ENCODE measurements at regions not wholly inside any gene's neighbourhood (a gene's known extent, or its start where the extent isn't known, plus 50 kb on each side); places are given as distances from the start of the nearest gene placed in this dataset.

DNA sequence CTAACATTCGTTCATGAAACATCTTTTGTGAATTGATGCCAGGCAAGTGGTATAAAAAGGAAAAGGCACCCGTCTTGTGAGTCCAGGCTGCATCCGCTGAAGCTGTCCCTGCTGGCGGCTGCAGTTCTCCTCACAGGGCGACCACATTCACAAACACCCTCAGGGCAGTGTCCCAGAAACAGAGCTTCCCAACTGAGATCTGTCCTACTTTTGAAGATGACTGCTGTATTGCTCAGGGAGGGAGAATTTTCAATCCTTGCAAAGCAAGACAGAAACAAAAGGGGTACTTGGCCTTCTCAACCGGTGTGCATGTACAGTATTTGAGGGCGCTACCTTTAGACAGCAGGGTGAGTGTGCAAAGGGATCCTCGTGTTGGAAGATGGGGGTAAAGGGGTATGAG, 316.1 kb downstream of the GADD45G start:
- Mint-ChIP-seq H3K4me3 (no peak overlapping the region), H3K36me3 (ENCODE audit: low read depth) (no peaks in the 10 kb centered on the region), H3K27ac (no peak overlapping the region), H3K27me3 (peaks cover 5% of the 10 kb centered on the region), H3K4me1 (peaks cover 9% of the 10 kb centered on the region), H3K9me3 (no peaks in the 10 kb centered on the region)
- POLR2A ChIA-PET = no interaction called here
- CTCF ChIA-PET = interaction anchor here (0.6 to 1.2 kb wide), 2 partner anchors 318 to 323 kb away, joined by 3 to 4 read pairs; no protein-coding TSS in a partner anchor
- DNase-seq (no peak), ATAC-seq (ENCODE audit: low read depth) (no peak)
- TF ChIP-seq, protein P1, sequence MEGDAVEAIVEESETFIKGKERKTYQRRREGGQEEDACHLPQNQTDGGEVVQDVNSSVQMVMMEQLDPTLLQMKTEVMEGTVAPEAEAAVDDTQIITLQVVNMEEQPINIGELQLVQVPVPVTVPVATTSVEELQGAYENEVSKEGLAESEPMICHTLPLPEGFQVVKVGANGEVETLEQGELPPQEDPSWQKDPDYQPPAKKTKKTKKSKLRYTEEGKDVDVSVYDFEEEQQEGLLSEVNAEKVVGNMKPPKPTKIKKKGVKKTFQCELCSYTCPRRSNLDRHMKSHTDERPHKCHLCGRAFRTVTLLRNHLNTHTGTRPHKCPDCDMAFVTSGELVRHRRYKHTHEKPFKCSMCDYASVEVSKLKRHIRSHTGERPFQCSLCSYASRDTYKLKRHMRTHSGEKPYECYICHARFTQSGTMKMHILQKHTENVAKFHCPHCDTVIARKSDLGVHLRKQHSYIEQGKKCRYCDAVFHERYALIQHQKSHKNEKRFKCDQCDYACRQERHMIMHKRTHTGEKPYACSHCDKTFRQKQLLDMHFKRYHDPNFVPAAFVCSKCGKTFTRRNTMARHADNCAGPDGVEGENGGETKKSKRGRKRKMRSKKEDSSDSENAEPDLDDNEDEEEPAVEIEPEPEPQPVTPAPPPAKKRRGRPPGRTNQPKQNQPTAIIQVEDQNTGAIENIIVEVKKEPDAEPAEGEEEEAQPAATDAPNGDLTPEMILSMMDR (IDR thresholded peaks at IDR 0.05) = no peak
- intact Hi-C loops (cut with micrococcal nuclease) = loop anchor here (5.0 kb wide), 1 partner anchor 104 kb away; no protein-coding TSS in a partner anchor

GRCh38 chr9:89922099-89922498, 317.3 kb downstream of the GADD45G start:
- CTCF ChIA-PET = interaction anchor here (1.2 kb wide), 1 partner anchor 319 kb away, joined by 4 read pairs; no protein-coding TSS in a partner anchor
- no peak overlapping the region for H3K27ac Mint-ChIP-seq
- TF ChIP-seq, protein P1 (IDR thresholded peaks at IDR 0.05) = no peak
- no peaks in the 10 kb centered on the region for H3K36me3 Mint-ChIP-seq (ENCODE audit: low read depth)
- H3K9me3 Mint-ChIP-seq = no peaks in the 10 kb centered on the region
- ATAC-seq (ENCODE audit: low read depth) (no peak), DNase-seq (no peak)
- POLR2A ChIA-PET = no interaction called here
- intact Hi-C loops (cut with micrococcal nuclease) = loop anchor here (5.0 kb wide), 1 partner anchor 105 kb away; no protein-coding TSS in a partner anchor
- H3K27me3 Mint-ChIP-seq = peaks cover 9% of the 10 kb centered on the region
- H3K4me1 Mint-ChIP-seq = peaks cover 9% of the 10 kb centered on the region
- no peak overlapping the region for H3K4me3 Mint-ChIP-seq

GRCh38 chr9:89923174-89923573, 318.4 kb downstream of the GADD45G start:
- intact Hi-C loops (cut with micrococcal nuclease) = loop anchor here (5.0 kb wide), 1 partner anchor 106 kb away; no protein-coding TSS in a partner anchor
- DNase-seq (no peak), ATAC-seq (ENCODE audit: low read depth) (no peak)
- Mint-ChIP-seq H3K27ac (no peak overlapping the region), H3K27me3 (peaks cover 9% of the 10 kb centered on the region), H3K36me3 (ENCODE audit: low read depth) (no peaks in the 10 kb centered on the region), H3K4me1 (peaks cover 9% of the 10 kb centered on the region), H3K4me3 (no peak overlapping the region), H3K9me3 (no peaks in the 10 kb centered on the region)
- TF ChIP-seq, protein P1 (IDR thresholded peaks at IDR 0.05) = no peak
- CTCF ChIA-PET = interaction anchor here (1.3 to 2.6 kb wide), 3 partner anchors 320 to 325 kb away, joined by 5 to 17 read pairs (median 9); no protein-coding TSS in a partner anchor
- POLR2A ChIA-PET = interaction anchor here (1.5 kb wide), 1 partner anchor 318 kb away, joined by 3 read pairs; the partner anchor contains the start of gene GADD45G

GRCh38 chr9:89923961-89924504, 319.2 kb downstream of the GADD45G start:
- intact Hi-C loops (cut with micrococcal nuclease) = loop anchor here (1.0 to 5.0 kb wide), 2 partner anchors 107 to 321 kb away; no protein-coding TSS in a partner anchor
- Mint-ChIP-seq H3K4me1 (peaks cover 9% of the 10 kb centered on the region), H3K9me3 (no peaks in the 10 kb centered on the region), H3K4me3 (no peak overlapping the region), H3K36me3 (ENCODE audit: low read depth) (no peaks in the 10 kb centered on the region), H3K27ac (no peak overlapping the region), H3K27me3 (peaks cover 9% of the 10 kb centered on the region)
- DNase-seq (no peak), ATAC-seq (ENCODE audit: low read depth) (no peak)
- ChIA-PET CTCF (interaction anchor here (1.0 to 2.6 kb wide), 4 partner anchors 174 to 326 kb away, joined by 3 to 17 read pairs (median 7); no protein-coding TSS in a partner anchor), POLR2A (interaction anchor here (1.5 kb wide), 1 partner anchor 319 kb away, joined by 3 read pairs; the partner anchor contains the start of gene GADD45G)
- TF ChIP-seq, protein P1 (IDR thresholded peaks at IDR 0.05) = no peak

- DNase-seq (no peak), ATAC-seq (ENCODE audit: low read depth) (no peak)
- TF ChIP-seq, protein P1 (IDR thresholded peaks at IDR 0.05) = no peak
- Mint-ChIP-seq H3K27me3 (peaks cover 6% of the 10 kb centered on the region), H3K4me1 (peaks cover 6% of the 10 kb centered on the region), H3K36me3 (ENCODE audit: low read depth) (no peaks in the 10 kb centered on the region), H3K27ac (no peak overlapping the region), H3K9me3 (no peaks in the 10 kb centered on the region), H3K4me3 (no peak overlapping the region)
- ChIA-PET CTCF (interaction anchor here (1.0 to 2.6 kb wide), 3 partner anchors 173 to 326 kb away, joined by 3 to 17 read pairs (median 9); no protein-coding TSS in a partner anchor), POLR2A (no interaction called here)
- intact Hi-C loops (cut with micrococcal nuclease) = loop anchor here (1.0 to 5.0 kb wide), 2 partner anchors 107 to 321 kb away; no protein-coding TSS in a partner anchor
These were observed 319.8 kb downstream of the GADD45G start for GRCh38 chr9:89924611-89925010.

Measured in activated B cell treated with CpG ODN at 0.5 μM for 24 hours (primary cell).